Hippocampal formation (tissue), 2 donors: ENCODE measurements at regions not wholly inside any gene's neighbourhood (a gene's known extent, or its start where the extent isn't known, plus 50 kb on each side); places are given as distances from the start of the nearest gene placed in this dataset.

Experiments
- DNase-seq, 2 donors: peaks; one replicate each; lab custom pipeline; 2025; lab: John Stamatoyannopoulos, UW

DNA sequence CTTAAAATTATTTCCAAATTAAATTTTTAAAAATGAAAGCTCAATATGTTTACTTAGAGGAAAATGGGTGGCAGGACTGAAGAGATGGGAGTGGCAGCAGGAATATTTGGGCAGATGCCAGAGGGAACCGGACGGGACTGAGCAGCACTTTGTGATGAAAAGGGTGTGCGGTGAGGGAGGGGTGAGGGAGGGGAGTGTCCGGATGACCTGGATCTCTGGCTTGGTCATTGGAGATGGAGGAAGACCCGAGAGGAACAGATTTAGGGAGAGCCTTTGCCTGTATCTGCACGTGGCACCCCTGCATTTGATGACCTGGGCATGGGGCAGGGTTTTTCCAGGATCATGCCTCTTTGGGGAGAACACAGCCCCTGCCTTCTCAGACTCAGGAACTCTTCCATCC, 201.1 kb upstream of the MVB12B start:
- DNase-seq, result no peak

GRCh38 chr9:126125992-126126409, 200.6 kb upstream of the MVB12B start:
- no peak for DNase-seq

- DNase-seq, result no peak
These were observed 199.8 kb upstream of the MVB12B start for GRCh38 chr9:126126807-126127206.

GRCh38 chr9:126127591-126127990, 199.0 kb upstream of the MVB12B start:
- no peak for DNase-seq

DNA sequence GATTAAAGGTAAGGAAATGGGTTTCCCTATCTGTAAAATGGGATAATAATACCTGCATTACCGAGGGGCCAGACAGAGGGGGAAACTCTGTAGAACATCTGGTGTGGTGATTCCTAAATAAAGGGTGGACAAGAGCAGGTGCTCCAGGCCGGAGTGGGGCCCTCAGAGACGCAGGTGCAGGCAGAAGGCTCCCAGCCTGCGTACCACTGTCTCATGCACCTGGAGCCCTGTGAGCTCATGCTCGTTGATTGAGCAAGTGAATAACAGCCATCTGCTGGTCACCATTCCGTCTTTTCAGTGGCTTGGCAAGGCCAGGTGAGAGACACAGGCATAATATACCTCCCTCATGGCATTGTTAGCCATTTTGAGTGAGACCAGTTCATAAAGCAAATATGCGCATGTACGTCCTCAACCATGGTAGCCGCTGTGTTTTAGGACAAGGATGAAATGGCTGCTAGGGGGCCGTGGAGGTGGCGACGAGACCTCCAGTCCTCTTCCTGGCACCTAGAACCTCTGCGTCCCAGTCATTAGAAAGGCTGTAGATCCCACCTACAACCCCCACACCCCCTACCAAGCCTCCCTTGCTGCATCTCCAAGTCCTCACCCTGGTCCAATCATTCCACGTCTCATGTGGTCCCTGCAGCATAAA, 198.0 kb upstream of the MVB12B start:
- DNase-seq, result no peak

GRCh38 chr9:126131066-126132010, 195.3 kb upstream of the MVB12B start:
- no peak for DNase-seq

- DNase-seq, result no peak
These were observed 193.9 kb upstream of the MVB12B start for GRCh38 chr9:126132746-126133145.

- DNase-seq, result no peak
These were observed 182.4 kb upstream of the MVB12B start for GRCh38 chr9:126144196-126144595.

DNA sequence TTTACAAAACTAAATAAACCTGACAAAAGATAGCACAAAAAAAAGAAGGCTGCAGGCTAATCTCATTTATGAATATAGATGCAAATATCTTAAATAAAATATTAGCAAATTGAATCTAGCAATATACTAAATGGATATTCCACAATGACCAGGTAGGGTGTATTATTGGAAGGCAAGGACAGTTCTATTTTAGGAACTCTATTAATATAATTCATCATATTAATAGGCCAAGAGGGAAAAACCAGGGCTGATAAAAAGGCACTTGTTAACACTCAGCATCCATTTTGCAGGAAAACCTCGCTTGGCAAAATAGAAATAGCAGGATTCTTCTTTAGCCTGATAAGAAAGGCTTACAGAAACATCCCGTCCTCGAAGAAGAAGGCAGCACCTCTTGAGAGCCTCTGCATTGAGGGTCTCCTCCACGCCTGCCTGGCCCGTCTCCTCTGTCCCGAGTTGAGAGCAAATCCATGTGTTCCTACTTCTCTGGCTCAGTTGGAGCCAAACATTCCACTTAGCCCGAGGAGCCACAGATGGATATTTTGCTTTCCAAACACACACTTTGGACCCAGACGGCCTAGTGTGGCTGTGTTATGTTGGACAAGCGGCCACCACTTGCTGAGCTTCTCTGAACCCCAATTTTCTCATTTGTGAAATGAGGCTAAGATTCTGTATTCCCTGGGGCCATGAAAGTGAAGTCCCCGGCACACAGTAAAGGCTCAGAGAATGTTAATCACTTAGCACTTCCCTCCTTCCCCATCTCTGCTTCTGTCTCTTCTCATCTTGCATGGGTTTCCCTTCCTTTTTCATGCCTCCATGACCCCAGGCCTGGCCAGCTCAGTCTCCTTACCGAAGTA, 181.8 kb upstream of the MVB12B start:
- no peak for DNase-seq

DNA sequence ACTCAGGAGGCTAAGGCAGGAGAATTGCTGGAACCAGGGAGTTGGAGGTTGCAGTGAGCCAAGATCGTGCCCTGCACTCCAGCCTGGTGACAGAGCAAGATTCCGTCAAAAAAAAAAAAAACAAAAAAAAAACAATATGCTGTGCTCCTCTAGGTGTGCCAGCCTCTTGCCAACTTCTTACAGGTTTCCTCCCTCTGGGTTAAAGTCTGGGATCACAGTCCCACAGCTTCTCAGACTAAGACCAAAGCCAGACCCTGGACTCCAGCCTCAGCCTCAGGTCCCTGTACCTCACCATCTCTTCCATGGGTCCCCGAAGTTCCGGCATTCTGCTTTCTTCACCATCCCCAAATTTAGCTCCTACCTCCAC, 180.8 kb upstream of the MVB12B start:
- DNase-seq, result no peak

DNA sequence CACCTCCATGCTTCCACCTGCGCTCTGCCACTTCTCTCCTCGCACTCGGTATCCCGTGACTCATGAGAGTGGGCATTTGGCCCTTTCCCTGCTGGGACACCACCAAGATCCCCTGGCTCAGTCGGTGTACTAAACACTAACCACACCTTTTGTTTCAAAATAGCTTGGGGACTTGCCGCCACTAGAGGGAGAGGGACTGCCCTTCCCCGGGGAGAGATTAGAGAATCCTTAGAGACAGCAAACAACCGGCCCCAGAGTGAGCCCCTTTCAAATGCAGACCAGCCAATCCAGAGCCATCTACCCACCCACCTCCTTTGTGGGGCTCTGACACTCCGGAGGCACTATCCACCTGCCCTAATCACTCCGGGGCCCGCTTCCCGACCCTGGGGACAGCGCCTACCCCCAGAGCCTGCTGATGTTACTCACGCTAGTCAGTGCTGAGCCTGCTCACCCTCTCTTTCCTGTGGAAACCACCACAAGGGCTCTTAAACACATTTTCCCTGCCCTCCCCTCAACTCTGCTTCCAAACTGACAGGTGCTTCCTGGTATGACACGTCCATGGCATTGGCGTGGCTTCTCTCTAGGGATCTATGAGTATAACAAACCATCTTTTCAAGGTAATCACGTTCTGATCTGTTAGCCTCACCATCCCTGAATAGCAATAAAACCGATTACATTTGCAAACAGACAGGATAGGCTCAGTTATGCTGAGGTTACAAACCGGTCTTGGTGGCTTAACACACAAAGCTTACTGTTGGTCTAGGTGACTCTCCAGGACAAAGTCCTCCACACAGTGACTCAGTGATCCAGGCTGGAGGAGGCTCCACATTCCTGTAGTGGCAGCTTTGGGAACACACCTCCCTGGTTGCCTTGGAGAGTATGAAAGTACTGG, 180.1 kb upstream of the MVB12B start:
- no peak for DNase-seq

- DNase-seq, result no peak
These were observed 179.3 kb upstream of the MVB12B start for GRCh38 chr9:126147186-126147935.

DNA sequence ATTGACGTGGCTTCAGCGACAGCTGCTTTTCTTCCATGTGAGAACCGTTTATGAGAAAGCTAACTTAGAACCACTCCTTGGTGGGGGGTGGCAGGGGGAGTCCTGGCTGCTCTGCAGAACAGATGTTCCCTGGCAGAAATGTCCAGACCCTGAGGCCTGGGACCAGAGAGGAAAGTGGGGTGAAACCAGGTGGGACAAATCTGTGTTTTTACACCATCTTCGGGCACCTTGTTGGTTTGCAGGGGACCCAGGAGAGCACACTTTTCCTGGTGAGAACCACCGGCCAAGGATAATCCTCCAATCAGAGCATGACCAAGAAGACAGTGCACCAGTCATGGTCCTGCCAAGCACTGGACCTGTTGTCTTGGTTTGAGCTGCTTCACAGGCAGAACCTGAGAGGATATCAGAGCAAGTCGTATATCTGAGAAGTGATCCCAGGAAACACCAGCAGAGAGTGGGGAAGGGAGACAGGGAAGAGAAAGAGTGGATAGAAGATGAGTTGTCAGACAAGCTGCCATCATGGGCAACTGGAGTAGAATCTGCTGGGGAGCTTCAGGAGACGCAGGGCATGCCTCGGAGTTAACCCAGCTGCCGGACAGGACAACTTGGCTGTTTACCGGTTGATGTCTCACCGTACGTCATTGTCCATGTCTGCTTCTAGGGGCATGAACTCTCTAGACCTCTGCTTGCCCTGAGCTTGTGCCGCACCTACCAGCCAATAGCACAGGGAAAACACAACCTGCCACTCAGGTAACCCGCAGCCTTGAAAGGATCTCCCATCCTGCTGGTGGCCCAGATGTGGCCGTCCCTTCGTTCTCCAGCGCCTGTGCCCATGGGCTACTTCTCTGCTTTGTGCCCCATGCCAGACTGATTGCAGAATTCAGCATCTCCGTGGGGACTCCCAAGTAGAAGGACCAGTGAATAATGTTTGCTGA, 178.4 kb upstream of the MVB12B start:
- DNase-seq, result no peak

DNA sequence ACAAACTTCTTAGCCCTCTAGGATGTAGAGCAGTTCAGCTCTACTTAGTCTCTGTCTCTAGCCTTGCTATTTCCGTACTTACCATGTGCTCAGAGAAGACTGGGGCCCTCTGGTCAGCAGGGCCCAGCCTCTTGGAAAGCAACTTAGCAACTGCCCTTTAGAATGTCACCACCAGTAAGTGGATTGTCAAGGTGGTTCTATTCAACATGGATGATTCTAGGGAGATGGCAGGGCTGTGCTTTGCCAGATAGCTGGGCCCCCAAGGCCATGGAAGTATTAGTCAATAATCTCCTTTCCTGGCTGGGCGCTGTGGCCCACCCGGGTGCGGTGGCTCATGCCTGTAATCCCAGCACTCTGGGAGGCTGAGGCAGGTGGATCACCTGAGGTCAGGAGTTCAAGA, 177.6 kb upstream of the MVB12B start:
- no peak for DNase-seq

GRCh38 chr9:126149661-126150060, 177.0 kb upstream of the MVB12B start:
- DNase-seq, result no peak

- DNase-seq, result no peak
These were observed 176.1 kb upstream of the MVB12B start for GRCh38 chr9:126150411-126151030.

DNA sequence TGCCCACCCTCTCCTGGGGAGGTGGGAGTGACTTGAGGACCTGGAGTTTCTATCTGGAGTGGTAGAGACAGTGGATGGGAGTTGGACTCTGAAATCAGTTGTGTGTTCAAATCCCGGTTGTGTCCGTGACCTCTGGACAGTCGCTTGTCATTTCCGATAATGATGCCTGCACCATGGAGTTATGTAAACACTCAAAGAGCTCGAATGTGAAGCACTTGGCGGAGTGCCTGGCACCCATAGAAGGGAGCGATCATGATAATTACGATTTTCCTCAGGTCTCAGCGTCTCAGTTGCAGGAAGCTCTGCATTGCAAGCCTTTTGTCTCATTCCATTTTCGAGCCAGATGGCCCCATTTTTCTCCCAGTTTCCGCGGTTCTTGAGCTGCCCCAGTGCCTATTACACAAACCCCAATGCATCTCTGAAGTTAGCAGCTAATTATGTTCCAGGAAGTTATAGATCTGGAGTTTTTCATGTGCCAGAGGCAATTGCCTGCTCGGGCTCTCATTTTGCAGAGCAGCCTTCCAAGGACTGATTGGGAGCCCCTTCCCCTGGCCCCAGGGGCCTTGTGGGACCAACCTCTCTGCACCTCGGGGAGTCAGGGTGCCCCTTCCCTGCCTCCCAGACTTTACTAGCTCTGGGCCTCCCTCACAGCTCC, 175.5 kb upstream of the MVB12B start:
- DNase-seq, result no peak

DNA sequence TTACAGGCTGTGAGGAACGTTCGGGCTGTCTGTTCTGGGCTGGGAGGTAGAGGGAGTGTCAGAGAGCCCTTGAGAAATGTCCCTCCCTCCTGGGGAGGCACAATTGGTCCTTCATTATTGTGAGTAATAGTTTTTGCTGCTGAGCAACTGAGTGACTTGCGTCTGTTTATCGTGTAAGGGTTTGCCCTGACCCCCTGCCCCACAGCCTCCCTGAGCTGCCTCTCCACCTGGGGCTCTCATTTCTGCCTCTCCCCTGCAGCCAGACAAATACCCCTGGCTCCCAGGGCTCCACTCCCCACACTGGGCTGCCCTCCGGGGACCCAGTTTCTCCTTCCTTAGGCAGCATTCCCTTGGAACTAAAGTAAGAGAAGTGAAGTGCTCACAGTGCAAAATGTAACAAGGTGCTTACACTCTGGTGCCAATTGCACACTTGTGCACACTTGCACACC, 174.9 kb upstream of the MVB12B start:
- no peak for DNase-seq
